H1 (cell line): ENCODE measurements at regions not wholly inside any gene's neighbourhood (a gene's known extent, or its start where the extent isn't known, plus 50 kb on each side); places are given as distances from the start of the nearest gene placed in this dataset.

Source experiments
- CBX8 ChIP-seq: fragments of 300-800, 300-1000 bp; sonication (generic); IDR thresholded peaks from 2 replicates; pipeline ENCODE4 v1.7.1; 2016; ENCODE audit warnings: low read depth, low read length, borderline replicate concordance

GRCh38 chr1:116258668-116259419 lies 114.2 kb upstream of the ATP1A1 start (continued):
- no peak for TF ChIP-seq CBX8
